Fibroblast of mammary gland (primary cell): ENCODE measurements at regions not wholly inside any gene's neighbourhood (a gene's known extent, or its start where the extent isn't known, plus 50 kb on each side); places are given as distances from the start of the nearest gene placed in this dataset.

Source experiments
- DNase-seq: peaks from one replicate; pipeline ENCODE4 v3.0.0-alpha.2; 2010; ENCODE audit warnings: low read depth
- H3K4me3 ChIP-seq: 2 replicates; pipeline ENCODE4 v1.5.1; 2011; ENCODE audit warnings: low read depth, mild to moderate bottlenecking, low read length, moderate library complexity; ENCODE audit not compliant: control insufficient read depth
- CTCF ChIP-seq: conservative IDR thresholded peaks from 2 replicates; pipeline ENCODE4 v1.5.1; 2011; ENCODE audit warnings: low read depth, low read length, inconsistent platforms; ENCODE audit not compliant: control insufficient read depth, insufficient read depth

- no peak for DNase-seq
- no peak for TF ChIP-seq CTCF
- H3K4me3 ChIP-seq = no peak overlapping the region
These were observed 1106.4 kb downstream of the NLGN4X start for GRCh38 chrX:5122181-5122678.

GRCh38 chrX:5117816-5118215, 1110.9 kb downstream of the NLGN4X start:
- DNase-seq = no peak
- no peak overlapping the region for H3K4me3 ChIP-seq
- no peak for TF ChIP-seq CTCF

GRCh38 chrX:5113128-5113527, 1115.5 kb downstream of the NLGN4X start:
- no peak for DNase-seq
- TF ChIP-seq CTCF = no peak
- no peak overlapping the region for H3K4me3 ChIP-seq

- DNase-seq = no peak
- no peak for TF ChIP-seq CTCF
- H3K4me3 ChIP-seq = no peak overlapping the region
These were observed 1128.7 kb downstream of the NLGN4X start for GRCh38 chrX:5100004-5100403.

GRCh38 chrX:5086388-5086787, 1142.3 kb downstream of the NLGN4X start:
- no peak for TF ChIP-seq CTCF
- no peak for DNase-seq
- no peak overlapping the region for H3K4me3 ChIP-seq

- no peak for TF ChIP-seq CTCF
- DNase-seq = no peak
- H3K4me3 ChIP-seq = no peak overlapping the region
These were observed 1144.4 kb downstream of the NLGN4X start for GRCh38 chrX:5084279-5084678.

- no peak for TF ChIP-seq CTCF
- no peak overlapping the region for H3K4me3 ChIP-seq
- DNase-seq = no peak
These were observed 1146.0 kb downstream of the NLGN4X start for GRCh38 chrX:5082705-5083104.
